Type B pancreatic cell (in vitro differentiated cells): ENCODE measurements at regions not wholly inside any gene's neighbourhood (a gene's known extent, or its start where the extent isn't known, plus 50 kb on each side); places are given as distances from the start of the nearest gene placed in this dataset.

ENCODE experiments used
- DNase-seq: peaks from one replicate; pipeline ENCODE4 v3.0.0; 2021; ENCODE audit warnings: mixed read lengths; ENCODE audit not compliant: unreplicated experiment; ENCODE audit errors: extremely low spot score
- H3K27ac Mint-ChIP-seq: 2 replicates; pipeline ENCODE4 v1.8.0; 2021; ENCODE audit warnings: mild to moderate bottlenecking, mixed read lengths
- H3K27me3 Mint-ChIP-seq: 2 replicates; pipeline ENCODE4 v1.8.0; 2021; ENCODE audit warnings: mixed read lengths
- H3K36me3 Mint-ChIP-seq: 2 replicates; pipeline ENCODE4 v1.8.0; 2021; ENCODE audit warnings: mixed read lengths
- H3K4me1 Mint-ChIP-seq: one replicate; pipeline ENCODE4 v1.8.0; 2021; ENCODE audit warnings: mixed read lengths; ENCODE audit not compliant: unreplicated experiment
- H3K4me3 Mint-ChIP-seq: 2 replicates; pipeline ENCODE4 v1.8.0; 2021; ENCODE audit warnings: mild to moderate bottlenecking, mixed read lengths
- H3K9me3 Mint-ChIP-seq: 2 replicates; pipeline ENCODE4 v1.8.0; 2021; ENCODE audit warnings: mixed read lengths
- CTCF ChIP-seq: fragments of 200-600 bp; sonication (generic); conservative IDR thresholded peaks from 2 replicates; pipeline ENCODE4 v1.5.0; 2021; ENCODE audit warnings: antibody characterized with exemption, mild to moderate bottlenecking

GRCh38 chr10:4343873-4344272, 482.1 kb upstream of the AKR1E2 start:
- no peaks in the 10 kb centered on the region for H3K9me3 Mint-ChIP-seq
- TF ChIP-seq CTCF: no peak
- H3K27ac Mint-ChIP-seq: no peak overlapping the region
- H3K4me3 Mint-ChIP-seq: peak overlapping the region; percentile 8
- H3K4me1 Mint-ChIP-seq: peaks cover 24% of the 10 kb centered on the region
- H3K27me3 Mint-ChIP-seq: no peaks in the 10 kb centered on the region
- no peaks in the 10 kb centered on the region for H3K36me3 Mint-ChIP-seq
- DNase-seq: no peak

GRCh38 chr10:4343091-4343490, 482.9 kb upstream of the AKR1E2 start:
- Mint-ChIP-seq H3K4me3 (no peak overlapping the region), H3K9me3 (no peaks in the 10 kb centered on the region), H3K27me3 (no peaks in the 10 kb centered on the region), H3K4me1 (peaks cover 25% of the 10 kb centered on the region), H3K27ac (no peak overlapping the region), H3K36me3 (no peaks in the 10 kb centered on the region)
- TF ChIP-seq CTCF: no peak
- no peak for DNase-seq

DNA sequence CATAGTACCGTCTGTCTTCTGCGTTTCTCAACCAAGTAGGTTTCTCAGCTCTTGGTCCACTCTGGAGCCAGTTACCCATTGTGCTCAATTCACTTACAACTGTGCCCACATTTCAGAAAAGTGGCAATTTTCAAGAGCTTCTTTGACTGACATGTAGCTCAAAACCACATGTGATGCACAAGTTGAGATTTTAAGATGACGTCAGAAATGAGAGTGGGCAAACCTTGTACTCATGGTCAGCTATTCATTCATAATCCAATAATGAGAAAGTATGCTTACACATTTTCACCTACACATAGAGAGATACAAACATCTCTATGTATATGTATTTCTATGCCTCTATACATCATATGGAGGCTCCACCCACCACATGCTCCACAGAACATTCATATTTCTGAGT, 487.2 kb upstream of the AKR1E2 start:
- Mint-ChIP-seq H3K4me3 (no peak overlapping the region), H3K36me3 (no peaks in the 10 kb centered on the region), H3K27ac (no peak overlapping the region), H3K27me3 (no peaks in the 10 kb centered on the region), H3K9me3 (no peaks in the 10 kb centered on the region), H3K4me1 (peaks cover 9% of the 10 kb centered on the region)
- no peak for TF ChIP-seq CTCF
- DNase-seq: no peak

DNA sequence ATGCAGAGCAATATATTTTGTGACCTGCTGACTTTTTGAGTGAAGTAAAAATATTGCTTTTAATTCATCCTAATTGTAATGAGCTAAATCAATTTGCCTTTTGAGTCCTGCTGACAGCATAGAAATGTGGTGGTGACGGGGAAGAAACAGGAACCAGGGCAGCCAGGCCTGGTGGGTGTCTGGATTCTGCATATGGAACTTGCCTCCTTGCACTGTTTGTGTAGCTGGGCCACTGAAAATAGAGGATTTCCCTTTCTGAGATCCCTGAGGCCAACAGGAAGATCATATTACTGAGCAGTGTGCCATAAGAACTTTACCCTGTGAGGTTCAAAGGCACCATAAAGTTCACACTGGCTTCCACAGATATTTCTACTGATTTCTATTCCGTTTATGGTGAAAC, 488.4 kb upstream of the AKR1E2 start:
- H3K36me3 Mint-ChIP-seq: no peaks in the 10 kb centered on the region
- no peak for DNase-seq
- H3K4me3 Mint-ChIP-seq: no peak overlapping the region
- H3K27ac Mint-ChIP-seq: no peak overlapping the region
- TF ChIP-seq CTCF: no peak
- no peaks in the 10 kb centered on the region for H3K9me3 Mint-ChIP-seq
- peaks cover 8% of the 10 kb centered on the region for H3K4me1 Mint-ChIP-seq
- H3K27me3 Mint-ChIP-seq: no peaks in the 10 kb centered on the region

DNA sequence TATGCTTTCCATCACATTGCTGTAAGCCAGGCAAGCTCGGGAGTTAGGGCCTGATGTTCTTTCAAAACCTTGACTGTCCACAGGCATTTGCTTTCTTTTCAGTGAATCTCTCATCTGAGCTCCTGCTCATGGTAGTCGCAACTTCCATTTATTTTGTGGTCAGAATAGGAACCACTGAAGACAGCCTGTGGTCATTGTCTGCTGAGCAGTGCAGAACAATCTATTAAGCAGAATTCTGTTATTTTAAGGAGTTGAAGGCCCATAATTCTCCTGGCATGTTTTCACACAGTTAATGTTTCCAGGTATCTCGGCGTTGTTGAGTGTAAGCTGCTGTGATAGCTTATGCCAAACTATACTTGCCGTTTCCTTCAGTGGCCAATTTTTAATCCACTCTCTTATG, 491.1 kb upstream of the AKR1E2 start:
- Mint-ChIP-seq H3K36me3 (no peaks in the 10 kb centered on the region), H3K27ac (no peak overlapping the region), H3K27me3 (no peaks in the 10 kb centered on the region), H3K9me3 (no peaks in the 10 kb centered on the region), H3K4me1 (peaks cover 8% of the 10 kb centered on the region), H3K4me3 (no peak overlapping the region)
- no peak for TF ChIP-seq CTCF
- no peak for DNase-seq

DNA sequence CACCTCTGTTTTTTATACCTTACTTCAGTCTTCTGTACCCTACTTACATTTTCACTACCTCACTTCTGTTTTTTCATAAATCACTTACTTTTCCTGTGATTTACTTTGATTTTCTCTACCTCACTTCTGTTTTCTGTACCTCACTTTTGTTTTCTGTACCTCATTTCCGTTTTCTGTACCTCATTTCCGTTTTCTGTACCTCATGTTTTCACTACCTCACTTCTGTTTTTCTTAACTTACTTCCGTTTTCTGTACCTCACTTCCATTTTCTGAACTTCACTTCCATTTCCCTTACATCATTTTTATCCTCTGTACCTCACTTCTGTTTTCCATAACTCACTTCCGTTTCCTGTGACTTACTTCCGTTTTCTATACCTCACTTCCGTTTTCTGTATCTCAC, 492.0 kb upstream of the AKR1E2 start:
- no peaks in the 10 kb centered on the region for H3K9me3 Mint-ChIP-seq
- H3K36me3 Mint-ChIP-seq: no peaks in the 10 kb centered on the region
- TF ChIP-seq CTCF: no peak
- peaks cover 8% of the 10 kb centered on the region for H3K4me1 Mint-ChIP-seq
- no peaks in the 10 kb centered on the region for H3K27me3 Mint-ChIP-seq
- H3K4me3 Mint-ChIP-seq: no peak overlapping the region
- H3K27ac Mint-ChIP-seq: no peak overlapping the region
- DNase-seq: no peak
